Bone marrow (tissue), 2 donors: ENCODE measurements at regions not wholly inside any gene's neighbourhood (a gene's known extent, or its start where the extent isn't known, plus 50 kb on each side); places are given as distances from the start of the nearest gene placed in this dataset.
"Not testable (repeated sequence)": the region's sequence is repeated elsewhere in the genome, so short reads cannot be mapped to it uniquely, and the experiment has no call there.

Experiments used
- DNase-seq, 2 donors: peaks; one replicate each; lab custom pipeline; 2025; lab: John Stamatoyannopoulos, UW

DNA sequence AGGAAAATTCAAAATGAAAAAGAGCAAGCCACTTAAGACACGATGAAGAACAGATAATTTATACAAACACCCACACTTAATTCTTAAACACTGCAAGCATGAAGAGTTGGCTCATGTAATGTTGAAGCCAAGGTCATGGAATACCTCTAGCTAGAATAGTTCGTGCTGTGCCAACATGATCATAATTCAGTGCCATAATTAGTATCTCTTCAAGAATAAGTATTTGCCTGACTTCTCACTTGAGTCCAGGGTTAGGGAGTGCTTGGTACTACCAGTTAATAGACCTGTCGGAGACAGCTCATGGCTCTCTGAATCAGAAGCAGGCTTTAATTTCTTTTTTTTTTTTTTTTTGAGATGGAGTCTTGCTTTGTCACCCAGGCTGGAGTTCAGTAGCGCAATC is 206.3 kb downstream of the UNC5CL start:
- DNase-seq = no peak

DNA sequence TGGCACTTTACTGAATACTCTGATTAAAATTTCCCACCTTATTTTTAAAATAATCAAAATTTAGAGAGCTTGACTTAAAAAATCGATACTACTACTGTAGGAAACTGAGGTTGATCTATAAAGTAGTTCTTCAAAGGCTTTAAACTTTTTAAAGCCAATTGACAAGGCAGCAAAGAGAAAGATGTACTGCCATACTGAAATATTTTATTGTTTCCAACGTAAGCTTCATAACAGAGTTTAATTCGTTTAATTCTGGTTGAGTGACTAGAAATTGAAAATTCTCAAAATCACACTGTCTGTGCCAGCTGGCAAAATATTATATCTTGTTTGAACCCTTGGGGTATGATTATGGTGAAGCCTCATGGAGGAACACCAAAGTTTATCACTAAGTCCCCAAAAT is 207.6 kb downstream of the UNC5CL start:
- DNase-seq = no peak

DNA sequence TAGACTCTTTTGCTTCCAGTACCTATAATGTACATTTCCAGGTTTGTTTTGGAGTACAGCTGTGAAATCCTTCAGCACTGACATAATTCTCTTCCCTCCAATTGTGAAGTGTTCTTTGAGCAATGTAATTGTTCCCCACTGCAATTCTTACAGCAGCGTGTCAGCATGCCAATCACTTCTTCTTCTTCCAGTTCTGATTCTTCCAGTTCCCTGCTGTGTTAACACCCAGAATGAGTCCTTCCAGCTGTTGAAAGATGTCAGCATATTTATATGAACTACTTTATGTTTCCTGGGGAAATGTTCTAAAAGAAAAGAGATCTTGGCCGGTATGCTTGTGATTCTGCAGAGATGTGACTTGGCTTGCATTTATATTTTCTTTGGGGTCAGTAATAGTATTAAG is 213.9 kb downstream of the UNC5CL start:
- DNase-seq = no peak

DNA sequence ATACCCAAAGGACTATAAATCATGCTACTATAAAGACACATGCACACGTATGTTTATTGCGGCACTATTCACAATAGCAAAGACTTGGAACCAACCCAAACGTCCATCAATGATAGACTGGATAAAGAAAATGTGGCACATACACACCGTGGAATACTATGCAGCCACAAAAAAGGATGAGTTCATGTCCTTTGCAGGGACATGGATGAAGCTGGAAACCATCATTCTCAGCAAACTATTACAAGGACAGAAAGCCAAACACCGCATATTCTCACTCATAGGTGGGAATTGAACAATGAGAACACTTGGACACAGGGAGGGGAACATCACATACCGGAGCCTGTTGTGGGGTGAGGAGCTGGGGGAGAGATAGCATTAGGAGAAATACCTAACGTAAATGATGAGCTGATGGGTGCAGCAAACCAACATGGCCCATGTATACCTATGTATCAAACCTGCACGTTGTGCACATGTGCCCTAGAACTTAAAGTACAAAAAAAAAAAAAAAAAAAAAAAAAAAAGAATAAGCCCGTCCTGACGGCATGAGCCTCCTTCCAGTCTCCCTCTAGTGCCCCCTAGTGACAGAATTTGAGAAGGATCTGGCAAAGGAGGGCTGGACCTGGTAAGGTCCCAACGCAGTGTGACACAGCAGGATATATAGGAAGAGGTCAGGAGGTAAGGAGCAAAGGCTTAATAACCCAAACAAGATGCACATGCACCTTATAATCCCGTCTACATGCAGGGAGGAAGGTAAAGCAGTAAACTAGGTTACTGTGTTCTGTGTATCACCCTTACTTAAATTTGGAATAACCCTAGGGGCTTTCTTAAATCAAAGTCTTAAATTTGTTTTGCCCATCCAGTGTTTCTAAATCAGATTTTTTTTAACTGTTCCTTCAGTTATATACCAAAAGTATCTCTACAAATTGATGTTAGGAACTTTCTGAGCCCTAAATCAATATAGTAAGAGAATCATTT is 214.8 kb downstream of the UNC5CL start:
- not testable (repeated sequence) for DNase-seq

DNA sequence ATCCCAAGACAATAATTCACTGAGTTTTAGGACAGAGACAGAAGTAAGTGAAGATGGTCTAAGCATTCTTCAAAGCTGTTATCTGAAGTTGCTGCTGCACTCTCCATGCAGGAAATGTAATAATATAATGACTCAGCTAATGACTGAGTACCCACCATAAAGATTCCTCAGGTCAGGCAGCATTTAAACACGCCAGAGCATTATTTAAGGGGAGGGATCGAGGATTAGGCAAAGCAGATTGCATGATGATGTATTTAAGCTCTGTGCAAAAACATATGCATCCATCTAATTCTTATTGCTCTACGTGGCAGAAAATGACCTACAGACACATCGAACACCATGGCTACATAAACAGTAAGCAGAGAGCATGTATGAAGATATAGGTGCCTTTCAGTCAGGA is 216.4 kb downstream of the UNC5CL start:
- no peak for DNase-seq

DNA sequence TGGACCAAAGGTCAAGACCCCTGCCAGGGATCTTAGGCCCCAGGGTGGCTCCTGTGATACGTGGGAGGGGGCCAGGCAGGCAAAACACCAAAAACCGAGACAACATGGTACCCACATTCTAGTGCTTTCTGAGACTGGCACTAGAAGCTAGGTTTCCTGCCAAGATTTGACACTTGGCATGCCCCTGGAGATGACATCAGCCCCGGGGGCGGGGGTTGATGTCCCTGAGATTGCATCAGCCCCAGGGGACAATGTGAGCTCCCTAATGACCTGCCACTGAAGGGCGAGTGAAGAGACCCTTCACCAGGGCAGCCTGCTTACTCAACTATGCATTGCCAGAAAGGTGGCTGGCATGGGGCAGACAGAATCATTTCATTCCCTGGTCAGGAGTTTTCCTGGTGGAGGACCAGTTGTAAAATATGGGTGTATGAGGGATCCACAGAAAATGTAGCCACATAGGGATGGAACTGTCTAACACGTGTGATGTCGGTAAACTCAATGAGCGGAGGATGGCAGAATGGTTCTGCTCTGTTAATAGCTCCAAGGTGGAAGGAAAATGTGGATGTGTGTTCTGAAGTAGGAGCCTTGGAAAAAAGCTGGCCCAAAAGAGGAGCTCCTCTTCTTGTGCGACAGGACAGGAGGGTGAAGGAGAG is 219.7 kb downstream of the UNC5CL start:
- no peak for DNase-seq

DNA sequence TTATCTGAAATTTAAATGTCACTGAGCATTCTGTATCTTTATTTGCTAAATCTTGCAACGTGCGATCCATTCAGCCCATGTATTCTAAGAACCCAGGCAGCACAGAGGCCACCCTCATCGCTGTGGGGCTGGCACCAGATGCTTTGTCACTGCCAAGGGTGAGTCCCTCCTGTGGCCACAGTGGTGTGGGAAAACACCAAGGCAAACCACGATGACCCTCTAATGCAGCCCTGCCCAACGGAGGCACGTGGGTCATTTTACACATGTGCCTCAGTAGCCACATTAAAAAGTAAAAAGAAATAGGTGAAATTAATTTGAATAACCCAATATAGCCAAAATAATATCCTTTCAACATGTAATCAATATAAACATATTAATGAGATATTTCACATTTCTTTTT is 221.7 kb downstream of the UNC5CL start:
- no peak for DNase-seq

DNA sequence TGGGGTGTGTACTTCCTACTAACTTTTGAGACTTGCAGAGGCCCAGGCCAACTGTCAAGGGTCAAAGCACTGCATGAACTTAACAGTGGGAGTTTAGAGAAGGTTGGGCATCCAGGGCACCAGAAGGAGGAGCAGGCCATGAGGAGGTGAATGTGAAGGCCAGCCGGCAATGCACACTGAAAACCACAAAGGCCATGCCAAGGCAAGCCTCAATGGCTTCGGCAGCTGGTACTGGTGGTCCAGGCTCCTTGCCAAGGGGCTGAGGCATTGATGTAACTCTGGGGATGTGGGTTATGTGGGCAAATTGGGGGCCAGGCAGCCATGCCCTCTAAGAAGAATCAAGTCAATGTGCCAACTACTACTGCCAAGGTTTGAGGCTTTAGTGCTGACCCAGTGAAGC is 222.4 kb downstream of the UNC5CL start:
- no peak for DNase-seq

DNA sequence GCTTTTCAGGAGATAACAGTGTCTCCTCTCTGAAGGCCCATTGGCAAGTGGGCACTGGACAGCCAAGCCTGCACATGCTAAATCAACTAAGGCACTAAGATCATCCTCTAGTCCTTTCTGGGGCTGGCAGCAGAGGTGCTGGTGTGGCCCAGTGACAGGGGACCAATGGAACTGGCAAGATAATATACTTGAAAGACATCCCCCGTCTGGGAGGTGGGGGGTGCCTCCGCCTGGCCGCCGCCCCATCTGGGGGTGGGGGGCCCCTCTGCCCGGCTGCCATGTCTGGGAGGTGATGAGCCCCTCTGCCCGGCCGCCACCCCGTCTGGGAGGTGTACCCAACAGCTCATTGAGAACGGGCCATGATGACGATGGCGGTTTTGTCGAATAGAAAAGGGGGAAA is 223.3 kb downstream of the UNC5CL start:
- no peak for DNase-seq

DNA sequence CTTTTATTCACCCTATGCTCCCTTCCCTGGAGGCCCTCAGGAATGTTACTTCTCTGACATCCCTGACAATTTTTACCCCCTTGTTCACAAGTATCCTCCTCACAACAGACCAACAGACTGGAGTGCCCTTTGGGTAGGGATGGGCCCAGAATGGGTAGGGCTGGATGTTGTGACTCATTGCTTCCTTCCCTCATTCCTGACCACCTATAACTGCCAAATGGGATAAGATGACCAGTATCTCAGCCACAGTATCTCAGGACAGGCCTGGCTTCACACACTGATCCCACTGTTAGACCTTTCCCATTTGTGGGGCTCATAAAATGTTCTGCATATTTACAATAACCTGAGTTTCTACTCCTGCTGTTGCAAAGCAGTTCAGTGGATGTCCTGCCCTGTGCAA is 223.0 kb upstream of the LRFN2 start:
- DNase-seq = no peak

DNA sequence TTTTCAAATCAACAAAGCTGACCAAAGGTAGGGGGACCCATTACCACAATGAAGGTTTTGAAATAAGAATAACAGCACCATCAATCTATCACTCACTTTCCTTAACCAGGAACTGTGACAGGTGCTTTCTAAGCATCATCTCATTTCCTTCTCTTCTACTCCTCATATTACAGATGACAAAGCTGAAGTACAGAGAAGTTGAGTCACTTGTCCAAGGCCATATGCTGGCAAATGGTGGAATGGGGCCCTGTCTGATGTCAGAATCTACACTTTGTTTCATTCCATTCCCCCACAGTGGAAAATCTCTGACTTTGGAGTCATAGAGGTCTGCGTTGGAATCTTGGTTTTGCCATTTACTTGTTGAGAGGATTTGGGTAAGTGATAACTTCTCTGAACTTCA is 222.5 kb upstream of the LRFN2 start:
- no peak for DNase-seq

DNA sequence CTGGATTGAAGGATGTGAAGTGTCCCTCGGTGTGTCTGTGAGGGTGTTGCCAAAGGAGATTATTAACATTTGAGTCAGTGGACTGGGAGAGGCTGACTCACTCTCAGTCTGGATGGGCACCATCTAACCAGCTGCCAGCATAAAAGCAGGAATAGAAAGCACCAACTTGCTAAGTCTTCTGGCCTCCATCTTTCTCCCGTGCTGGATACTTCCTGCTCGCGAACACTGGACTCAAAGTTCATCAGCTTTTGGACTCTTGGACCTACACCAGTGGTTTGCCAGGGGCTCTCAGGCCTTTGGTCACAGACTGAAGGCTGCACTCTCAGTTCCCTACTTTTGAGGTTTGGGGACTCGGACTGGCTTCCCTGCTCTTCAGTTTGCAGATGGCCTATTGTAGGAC is 220.3 kb upstream of the LRFN2 start:
- no peak for DNase-seq

DNA sequence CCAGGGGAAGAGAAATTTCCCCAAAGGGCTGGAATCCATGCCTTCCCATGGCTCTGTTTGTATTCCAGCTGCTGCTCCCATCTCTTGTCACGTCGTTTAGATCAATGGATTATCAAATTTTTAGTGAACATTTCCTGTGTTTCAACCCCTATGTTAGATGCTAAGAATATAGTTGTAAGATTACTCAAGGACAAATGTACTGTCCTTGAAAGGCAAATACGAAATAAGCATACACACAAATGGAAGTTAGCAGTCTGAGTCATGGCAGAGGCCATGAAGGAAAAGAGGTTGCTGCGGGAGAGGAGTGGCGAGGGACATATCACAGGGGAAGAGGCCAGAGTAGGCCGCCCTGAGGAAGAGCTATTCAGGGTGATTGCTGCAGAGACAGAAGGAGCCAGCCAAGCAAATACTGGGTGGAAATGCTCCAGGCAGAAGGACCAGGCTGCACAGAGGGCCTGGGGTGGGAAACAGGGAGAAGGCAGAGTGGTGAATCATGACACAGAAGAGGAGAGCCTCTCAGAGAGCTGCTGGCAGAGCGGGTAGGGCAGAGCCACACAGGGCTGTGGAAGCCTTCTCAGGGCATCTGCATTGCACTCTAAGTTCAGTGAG is 219.2 kb upstream of the LRFN2 start:
- DNase-seq = no peak

DNA sequence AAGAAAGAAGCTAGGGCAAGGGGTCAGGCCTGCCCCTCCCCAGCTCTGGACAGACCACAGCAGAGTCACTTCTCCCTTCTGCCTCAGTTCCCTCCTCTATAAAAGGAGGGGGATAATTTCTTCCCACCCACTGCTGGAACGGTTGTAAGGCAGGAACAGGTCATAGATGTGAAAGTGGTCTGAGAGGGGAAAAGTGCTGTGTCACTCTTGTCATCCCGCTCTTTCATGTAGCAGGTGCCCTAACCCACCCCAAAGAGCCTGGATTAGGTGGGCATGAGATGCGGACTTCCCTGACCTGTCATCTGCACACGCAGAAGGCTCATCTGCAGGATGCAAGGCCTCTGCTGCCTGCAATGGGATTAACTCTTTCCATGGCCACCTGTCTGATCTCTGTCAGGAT is 218.2 kb upstream of the LRFN2 start:
- DNase-seq = no peak

DNA sequence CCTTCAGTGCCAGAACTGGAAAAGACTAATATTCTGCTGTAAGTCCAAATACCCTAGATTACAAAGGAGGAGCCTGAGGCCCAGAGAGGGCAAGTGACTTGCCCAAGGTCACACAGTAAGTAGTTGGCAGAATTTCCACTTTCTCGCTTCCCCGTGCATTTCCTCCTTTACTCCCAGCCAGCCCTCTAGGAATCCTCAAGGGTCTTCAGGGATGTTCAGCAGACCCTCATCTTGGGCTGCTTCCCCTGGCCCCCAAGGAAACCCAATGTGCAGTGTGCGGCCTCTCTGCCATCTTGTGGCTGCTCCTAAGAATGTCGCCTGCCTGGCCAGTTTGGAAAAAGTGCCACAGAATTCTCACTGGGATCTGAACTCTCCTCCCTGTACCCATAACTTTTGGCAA is 217.7 kb upstream of the LRFN2 start:
- DNase-seq = no peak

DNA sequence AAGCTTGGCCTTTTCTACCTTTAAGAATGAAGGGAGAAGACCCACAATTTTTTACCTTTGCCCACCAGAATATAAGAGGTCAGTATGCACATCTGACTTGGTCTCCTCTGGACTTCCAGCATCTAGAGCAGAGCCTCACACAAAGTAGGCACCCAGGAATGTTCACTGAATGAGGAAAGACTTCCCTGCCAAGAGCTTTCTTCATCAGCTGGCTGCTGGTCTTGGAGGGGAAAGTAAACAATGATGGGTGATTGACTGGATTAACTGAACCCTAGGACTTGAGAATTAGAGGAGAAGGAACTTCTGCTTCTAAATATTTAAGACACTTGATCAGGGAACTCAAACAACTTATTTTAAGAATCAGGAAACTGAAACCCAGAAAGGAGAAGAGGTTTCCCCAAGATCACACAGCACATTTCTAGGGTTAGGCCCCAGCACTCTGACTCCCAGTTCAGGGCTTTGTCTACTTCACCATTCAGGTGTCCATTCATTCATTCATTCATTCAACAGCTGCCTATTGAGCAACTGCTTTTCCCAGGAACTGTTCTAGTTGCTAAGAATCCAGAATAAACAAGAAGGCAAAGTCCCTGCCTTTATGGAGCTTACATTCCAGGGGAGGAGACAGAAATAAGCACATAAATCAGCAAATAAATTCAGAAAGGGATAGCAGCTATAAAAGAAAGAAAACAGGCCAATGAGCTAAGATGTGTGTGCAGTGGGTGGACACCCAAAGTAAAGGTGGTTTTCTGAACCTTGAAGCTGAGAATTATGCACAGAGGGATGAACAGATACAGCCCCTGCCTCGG is 216.9 kb upstream of the LRFN2 start:
- no peak for DNase-seq

DNA sequence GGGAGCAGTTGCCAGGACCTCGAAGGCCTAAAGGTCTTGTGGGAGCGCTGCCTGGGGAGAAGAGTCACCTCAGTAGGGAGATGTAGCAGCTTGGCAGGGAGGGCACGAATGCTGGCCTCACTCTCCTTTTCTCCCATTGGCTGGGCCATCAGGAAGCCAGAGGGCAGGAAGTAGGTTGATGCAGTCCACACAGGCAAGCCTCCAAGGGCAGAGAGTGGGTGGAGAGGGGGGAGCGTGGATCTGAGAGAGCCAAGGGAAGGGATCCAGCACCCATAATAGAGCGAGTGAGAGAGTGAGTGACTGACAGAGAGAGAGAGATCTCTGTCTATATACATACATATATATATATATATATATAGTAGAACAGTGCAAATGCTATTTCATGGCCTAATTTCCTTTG is 215.3 kb upstream of the LRFN2 start:
- DNase-seq = no peak

DNA sequence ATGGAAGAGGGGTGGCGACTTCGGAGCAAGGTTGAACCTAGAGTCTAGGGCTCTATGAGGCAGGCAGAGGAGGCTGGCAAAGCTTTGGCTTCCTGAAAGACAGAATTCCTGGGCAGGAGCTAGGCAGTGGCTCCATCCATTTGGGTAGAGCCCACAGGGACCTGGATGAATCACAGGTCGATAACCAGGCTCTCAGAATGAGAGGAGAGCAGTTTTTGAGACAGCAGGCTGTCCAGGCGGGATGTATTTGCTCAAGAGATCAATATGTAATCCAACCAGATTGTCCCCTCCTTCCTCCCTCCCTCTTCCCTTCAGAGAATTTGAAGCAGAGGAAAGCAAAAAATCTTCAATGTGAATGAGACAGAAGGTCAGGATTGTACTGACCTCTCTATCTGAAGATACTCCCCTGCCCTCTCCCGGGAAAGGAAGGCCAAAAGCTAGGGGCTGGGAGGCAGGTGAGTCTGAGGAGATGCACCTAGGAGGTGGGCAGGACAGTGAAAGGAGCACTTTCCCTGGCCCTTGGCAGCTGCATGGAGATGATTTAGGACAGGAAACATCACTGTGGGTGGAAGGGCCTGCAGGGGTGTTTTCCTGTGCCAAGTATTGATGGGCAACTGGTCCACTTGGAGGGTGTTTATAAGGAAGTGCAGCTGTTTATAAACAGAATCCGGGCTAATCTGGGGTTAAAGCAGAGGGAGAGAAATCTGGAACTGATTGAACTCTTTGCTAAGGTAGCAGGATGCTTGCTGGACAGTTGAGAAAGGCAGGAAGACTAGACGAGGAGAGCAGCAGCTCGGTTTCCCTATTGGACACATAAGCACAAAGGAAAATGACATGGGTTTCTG is 212.4 kb upstream of the LRFN2 start:
- DNase-seq = no peak

DNA sequence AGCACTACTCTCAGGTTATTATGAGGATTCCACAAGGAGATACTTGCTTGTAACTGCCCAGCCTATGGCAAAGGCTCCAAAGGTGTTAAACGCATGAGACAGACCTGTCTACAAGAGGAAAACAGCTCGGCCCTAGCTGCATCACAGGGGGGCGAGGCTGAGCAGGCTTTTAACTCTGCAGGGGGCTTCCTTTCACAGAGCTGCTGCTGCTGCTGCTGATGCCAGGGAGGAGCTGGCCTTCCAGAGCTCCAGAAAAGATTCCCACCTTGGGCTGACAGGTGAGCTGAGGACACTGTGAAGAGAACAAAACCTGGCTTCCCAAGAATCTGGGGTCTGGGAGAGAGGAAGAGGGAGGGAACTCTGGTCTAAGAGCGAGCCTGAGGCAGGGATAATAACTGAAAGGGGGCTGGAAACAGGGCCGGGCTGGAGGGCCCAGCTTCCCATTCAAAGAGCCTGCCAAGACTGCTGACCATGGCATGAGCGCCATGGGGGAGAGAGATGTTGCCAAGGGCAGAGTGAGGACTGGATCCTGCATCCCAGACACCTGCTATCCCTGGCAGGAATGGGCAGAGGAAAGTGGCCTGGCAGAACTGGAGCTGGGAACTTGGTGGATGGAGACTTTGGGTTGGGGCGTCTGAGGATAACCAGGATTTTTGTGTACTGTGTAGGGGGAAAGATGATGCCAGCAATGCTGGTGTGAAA is 211.1 kb upstream of the LRFN2 start:
- no peak for DNase-seq
